Head of caudate nucleus (tissue), 42 donors: ENCODE measurements at regions not wholly inside any gene's neighbourhood (a gene's known extent, or its start where the extent isn't known, plus 50 kb on each side); places are given as distances from the start of the nearest gene placed in this dataset.
"Not testable (repeated sequence)": the region's sequence is repeated elsewhere in the genome, so short reads cannot be mapped to it uniquely, and the experiment has no call there.

Experiments used
- DNase-seq, 42 donors: peaks; one replicate each; pipeline versions ENCODE4 v3.0.0 to v3.0.0-alpha.2; 2020 to 2021; ENCODE audit warnings: mixed read lengths in 7 of 42
- intact Hi-C: fragments of 100-400 bp; cut with DNase I; formaldehyde crosslinking; loops from one replicate; pipeline ENCODE4 v1.15.0; 2022

DNA sequence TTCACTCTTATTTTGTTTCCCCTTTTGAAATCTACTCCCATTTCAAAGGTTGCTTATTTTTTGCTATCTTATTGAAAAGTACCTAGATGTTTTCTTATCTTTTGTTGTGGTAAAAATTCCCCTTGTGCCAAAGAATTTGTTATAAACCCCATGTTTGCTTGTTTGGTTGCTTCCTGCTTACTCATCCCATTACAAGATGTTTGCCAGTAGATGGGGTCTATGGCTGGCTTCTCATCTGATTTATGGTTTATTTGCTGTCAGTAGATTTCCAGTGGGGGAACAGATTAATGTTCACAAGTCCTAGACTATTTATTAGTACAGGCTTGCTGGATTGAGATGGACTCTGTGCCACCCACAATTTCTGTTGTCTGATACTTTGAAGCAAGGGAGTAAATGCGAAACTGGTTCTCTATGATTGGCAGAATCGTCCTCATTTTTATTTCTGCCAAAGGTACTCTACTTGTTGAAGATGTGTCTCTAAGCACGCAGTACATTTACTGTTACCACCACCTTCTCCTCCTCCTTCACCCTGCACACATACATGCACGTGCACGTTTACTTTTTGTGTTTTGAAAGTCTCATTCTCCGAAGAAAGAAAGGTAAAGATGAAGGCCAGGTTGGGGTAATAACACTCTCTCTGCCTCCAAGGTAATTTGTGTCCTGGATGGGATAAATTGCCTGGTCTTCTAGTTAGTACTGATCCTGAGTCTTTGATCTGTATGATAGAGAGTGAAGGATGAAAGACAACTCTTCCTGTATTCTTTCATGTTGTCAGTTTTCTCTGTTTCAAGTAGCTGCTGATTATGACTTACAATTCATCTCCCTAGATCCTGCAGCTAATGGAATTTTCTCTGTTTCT lies 117.2 kb upstream of the ATP2B1 start:
- intact Hi-C loops, result no loop called here
- DNase-seq, result no peak

DNA sequence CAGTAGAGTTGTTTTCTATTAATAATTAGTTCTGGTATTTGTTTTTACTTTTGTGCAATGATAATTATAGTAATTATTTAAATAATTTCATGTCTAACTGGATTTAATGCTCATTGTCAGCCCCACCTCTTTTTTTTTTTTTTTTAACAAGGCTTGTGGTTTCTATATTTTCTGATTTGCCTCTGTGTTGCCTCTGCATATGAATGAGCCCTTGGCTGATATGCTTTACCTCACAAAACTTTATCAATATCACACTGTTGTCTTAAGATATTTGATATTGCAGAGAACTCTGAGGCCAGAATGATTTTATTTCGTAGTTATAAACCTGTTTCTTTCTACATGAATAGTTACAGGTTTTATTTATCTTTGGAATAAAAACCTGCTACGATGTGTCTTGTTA lies 116.2 kb upstream of the ATP2B1 start:
- intact Hi-C loops, result no loop called here

DNA sequence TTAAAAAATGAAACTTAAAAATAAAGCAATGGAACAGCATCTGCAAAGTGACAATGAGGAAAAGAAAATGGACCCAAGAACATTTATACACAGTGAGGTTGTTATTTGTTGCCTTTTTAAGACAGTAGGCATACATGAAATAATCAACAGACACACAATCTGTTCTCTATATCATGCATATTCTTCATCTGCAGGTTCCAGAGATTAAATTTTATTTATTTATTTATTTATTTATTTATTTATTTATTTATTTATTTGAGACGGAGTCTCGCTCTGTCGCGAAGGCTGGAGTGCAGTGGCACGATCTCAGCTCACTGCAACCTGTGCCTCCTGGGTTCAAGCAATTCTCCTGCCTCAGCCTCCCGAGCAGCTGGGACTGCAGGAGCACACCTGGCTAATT lies 114.4 kb upstream of the ATP2B1 start:
- intact Hi-C loops, result not testable (repeated sequence)

More for the DNA sequence above, 116.2 kb upstream of the ATP2B1 start:
- no peak for DNase-seq

GRCh38 chr12:89821896-89822295 lies 113.3 kb upstream of the ATP2B1 start:
- DNase-seq, result no peak
- intact Hi-C loops, result no loop called here

More for the DNA sequence above, 114.4 kb upstream of the ATP2B1 start:
- not testable (repeated sequence) for DNase-seq

- no peak for DNase-seq
- intact Hi-C loops, result no loop called here
Measured at GRCh38 chr12:89817501-89818226, 109.0 kb upstream of the ATP2B1 start.

DNA sequence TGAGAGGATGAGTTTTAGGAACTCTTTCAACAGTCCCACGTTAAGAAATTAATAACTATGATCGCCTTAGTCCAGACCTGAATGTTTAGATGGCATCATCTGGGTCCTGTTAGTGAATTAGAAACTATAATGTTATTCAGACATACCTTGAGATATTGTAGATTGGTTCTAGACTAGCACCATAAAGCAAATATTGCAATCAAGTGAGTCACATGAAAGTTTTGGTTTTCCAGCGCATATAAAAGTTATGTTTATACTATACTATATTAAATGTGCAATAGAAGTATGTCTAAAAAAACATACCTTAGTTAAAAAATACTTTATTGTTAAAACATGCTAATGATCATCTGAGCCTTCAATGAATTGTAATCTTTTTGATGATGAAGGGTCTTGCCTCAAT lies 106.6 kb upstream of the ATP2B1 start:
- intact Hi-C loops, result no loop called here
- no peak for DNase-seq

GRCh38 chr12:89803412-89803811 lies 94.8 kb upstream of the ATP2B1 start:
- no peak for DNase-seq
- intact Hi-C loops, result no loop called here

- no peak for DNase-seq
- intact Hi-C loops, result no loop called here
Measured at GRCh38 chr12:89801284-89801683, 92.6 kb upstream of the ATP2B1 start.

GRCh38 chr12:89800435-89800834 lies 91.8 kb upstream of the ATP2B1 start:
- DNase-seq, result no peak
- intact Hi-C loops, result no loop called here

GRCh38 chr12:89799316-89799715 lies 90.7 kb upstream of the ATP2B1 start:
- DNase-seq, result no peak
- intact Hi-C loops, result no loop called here

- intact Hi-C loops, result no loop called here
- DNase-seq, result no peak
Measured at GRCh38 chr12:89797436-89797835, 88.8 kb upstream of the ATP2B1 start.

GRCh38 chr12:89796798-89797382 lies 88.3 kb upstream of the ATP2B1 start:
- intact Hi-C loops, result no loop called here
- no peak for DNase-seq

- intact Hi-C loops, result no loop called here
- DNase-seq, result no peak
Measured at GRCh38 chr12:89793946-89794345, 85.3 kb upstream of the ATP2B1 start.

- DNase-seq, result no peak
- intact Hi-C loops, result no loop called here
Measured at GRCh38 chr12:89791286-89791685, 82.6 kb upstream of the ATP2B1 start.

DNA sequence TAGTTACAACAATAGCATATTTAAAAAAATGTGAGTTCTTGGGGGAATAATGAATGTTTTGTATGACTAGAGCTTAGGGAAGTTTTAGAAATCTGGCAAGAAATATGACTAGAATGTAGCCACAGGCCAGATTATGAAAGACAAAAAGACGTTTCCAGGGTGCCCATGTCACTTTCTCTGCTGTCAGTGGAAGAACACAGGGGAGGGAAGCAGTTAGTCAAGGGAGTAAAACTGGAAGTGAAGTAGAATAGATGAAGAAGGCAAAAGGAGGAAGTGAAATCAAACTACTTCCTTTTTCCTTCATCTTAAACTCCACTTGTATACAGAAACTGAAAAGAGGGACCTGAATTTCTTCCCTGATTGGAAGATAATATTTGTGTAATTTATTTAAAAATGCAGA lies 81.2 kb upstream of the ATP2B1 start:
- intact Hi-C loops, result no loop called here
- DNase-seq, result no peak

- intact Hi-C loops, result no loop called here
- no peak for DNase-seq
Measured at GRCh38 chr12:89787763-89788162, 79.1 kb upstream of the ATP2B1 start.

DNA sequence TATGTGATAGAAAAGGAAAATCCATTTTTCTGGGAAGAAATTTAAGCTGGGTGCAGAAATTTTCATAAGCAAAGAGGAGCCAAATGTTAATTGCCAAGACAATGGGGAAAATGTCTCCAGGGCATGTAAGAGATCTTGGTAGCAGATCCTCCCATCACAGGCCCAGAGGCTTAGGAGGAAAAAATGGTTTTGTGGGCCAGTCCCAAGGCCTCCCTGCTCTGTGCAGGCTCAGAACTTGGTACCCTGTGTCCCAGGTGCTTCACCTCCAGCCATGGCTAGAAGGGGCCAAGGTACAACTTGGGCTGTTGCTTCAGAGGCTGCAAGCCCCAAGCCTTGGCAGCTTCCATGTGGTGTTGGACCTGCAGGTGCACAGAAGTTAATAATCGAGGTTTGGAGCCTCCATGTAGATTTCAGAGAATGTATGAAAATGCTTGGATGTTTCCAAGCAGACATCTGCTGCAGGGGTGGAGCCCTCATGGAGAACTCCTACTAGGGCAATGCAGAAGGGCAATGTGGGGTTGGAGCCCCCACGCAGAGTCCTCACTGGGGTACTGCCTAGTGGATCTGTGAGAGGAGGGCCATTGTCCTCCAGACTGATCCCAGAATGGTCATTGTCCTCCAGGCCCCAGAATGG lies 77.7 kb upstream of the ATP2B1 start:
- intact Hi-C loops, result no loop called here
- no peak for DNase-seq

- intact Hi-C loops, result no loop called here
- DNase-seq, result peak in 17 of 42 donors; percentile 4 to 70 (median 20)
Measured at GRCh38 chr12:89783359-89784060, 74.9 kb upstream of the ATP2B1 start.

- no peak for DNase-seq
- intact Hi-C loops, result no loop called here
Measured at GRCh38 chr12:89782807-89783206, 74.2 kb upstream of the ATP2B1 start.
